NCI-H2196 (cell line): ENCODE measurements at regions not wholly inside any gene's neighbourhood (a gene's known extent, or its start where the extent isn't known, plus 50 kb on each side); places are given as distances from the start of the nearest gene placed in this dataset.

ENCODE experiments used
- DNase-seq: peaks from one replicate; lab custom pipeline; 2025; ENCODE audit not compliant: unreplicated experiment; lab: John Stamatoyannopoulos, UW

DNA sequence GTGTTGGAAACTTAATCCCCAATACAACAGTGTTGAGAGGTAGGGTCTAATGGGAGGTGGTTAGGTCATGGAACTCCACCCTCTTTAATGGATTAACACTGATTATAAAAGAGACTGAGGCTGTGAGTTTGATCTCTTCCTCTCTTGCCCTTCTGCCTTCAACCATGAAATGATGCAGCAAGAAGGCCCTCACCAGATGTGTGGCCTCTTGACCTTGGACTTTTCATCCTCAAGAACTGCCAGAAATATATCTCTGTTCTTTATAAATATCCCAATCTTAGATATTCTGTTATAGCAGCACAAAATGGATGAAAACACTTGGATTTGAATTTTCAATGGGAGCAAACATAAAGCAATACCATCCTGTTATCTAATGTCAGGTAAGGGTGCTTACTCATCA, 67.6 kb downstream of the NMUR2 start:
- no peak for DNase-seq

GRCh38 chr5:152335461-152335860, 69.6 kb downstream of the NMUR2 start:
- DNase-seq, result no peak

- DNase-seq, result peak; percentile 19
These were observed 72.2 kb downstream of the NMUR2 start for GRCh38 chr5:152332716-152333460.

- no peak for DNase-seq
These were observed 73.4 kb downstream of the NMUR2 start for GRCh38 chr5:152331718-152332117.

GRCh38 chr5:152331006-152331405, 74.1 kb downstream of the NMUR2 start:
- no peak for DNase-seq

- no peak for DNase-seq
These were observed 75.3 kb downstream of the NMUR2 start for GRCh38 chr5:152329761-152330283.

DNA sequence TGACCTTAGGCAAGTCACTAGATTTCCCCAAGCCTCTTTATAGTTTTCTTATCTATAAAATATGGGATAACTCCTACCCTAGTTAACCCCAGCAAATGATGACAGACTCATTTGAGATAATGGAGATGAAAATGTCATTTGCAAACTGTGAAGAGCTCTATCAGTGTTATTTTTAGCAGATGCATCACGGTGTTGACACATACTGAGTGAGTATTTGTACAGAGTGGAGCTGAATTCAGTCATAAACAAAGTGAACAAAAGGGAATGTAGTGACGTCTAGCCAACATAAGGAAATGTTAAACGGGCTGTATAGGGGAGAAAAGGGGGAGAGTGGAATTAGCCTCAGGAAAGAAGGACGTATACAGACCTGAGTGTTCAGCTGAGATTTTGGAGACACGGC, 75.9 kb downstream of the NMUR2 start:
- peak; percentile 6 for DNase-seq

GRCh38 chr5:152315942-152316341, 89.1 kb downstream of the NMUR2 start:
- no peak for DNase-seq

DNA sequence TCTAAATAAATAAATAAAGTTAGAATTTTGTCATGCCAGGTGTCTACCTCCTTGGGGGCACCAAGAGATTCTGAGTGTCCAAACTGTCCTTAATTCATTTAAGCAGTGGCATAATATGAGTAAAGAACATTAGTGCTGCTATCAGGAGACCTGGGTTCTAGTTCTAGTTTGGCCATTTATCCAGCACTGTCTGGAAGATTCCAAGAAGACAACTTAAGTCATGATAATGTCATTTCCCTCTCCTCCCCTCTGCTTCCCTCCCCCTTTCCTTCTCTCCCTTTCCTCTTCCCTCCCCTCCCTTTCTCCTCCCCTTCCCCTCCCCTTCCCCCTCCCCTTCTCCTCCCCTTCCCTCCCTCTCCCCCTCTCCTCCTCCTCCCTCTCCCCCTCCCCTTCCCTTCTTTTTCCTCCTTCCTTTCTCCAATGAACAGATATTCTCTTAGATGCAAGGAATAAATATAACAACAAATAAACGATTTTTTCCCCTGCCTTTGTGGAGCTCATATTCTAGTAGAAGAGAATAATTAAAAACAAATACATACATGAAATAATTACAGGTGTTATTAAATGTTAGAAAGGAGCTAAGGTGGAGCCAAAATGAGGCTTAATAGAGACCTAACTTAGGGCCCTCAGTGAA, 90.8 kb downstream of the NMUR2 start:
- DNase-seq, result no peak

- DNase-seq, result no peak
These were observed 95.1 kb downstream of the NMUR2 start for GRCh38 chr5:152309926-152310450.

DNA sequence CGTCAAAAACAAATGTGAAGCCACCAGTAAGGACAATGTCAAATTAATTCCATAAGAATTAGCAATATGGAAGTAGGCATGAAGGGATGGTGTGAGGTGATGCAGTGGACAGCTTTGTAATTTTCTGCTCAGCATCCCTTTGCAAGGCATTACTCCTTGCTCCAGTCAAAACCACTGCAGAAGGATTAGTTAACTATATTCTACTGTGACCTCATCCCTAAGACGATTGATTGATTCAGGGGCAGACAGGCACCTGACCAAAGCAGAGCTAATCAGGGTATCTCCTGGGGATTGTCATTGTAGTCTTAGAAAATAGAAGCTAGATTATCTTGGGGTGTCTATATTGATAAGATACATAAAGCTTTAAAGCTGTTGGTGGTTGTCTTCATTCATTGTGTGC, 98.7 kb downstream of the NMUR2 start:
- DNase-seq, result no peak

DNA sequence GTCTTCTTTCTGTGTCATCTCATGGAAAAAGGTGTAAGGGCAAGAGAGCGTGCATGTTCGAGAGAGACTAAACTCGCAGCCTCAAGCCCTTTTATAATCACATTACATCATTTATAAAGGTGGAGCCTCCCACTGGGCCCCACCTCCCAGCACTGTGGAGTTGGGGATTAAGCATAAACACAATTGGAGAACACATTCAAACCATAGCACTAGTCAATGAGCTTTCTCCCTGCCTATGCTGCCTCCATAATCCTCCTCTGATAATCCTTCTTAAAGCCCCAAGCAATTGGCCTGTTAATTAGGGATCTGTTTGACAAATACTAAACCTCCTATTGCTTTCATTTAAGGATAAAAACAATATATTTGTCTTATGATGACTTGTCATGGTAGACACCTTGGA, 99.6 kb downstream of the NMUR2 start:
- DNase-seq, result no peak

DNA sequence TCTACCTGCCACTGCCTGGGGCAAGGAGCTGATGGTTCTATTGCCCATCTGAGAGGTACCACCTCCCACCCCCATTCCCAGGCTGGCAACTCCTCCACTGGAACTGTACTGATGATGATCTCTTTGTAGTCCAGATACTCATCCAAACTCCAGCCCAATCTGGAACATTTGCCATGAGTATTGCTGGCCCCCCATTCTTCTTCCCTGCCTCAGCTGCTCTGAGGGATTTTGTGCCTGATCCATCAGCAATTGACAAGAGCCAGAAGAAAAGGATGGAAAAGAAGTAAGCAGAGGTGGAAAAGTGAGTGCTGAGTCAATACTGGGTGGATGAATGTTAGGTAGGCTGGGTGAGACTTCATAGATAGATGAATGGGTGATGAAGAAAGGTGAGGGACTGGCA, 101.2 kb downstream of the NMUR2 start:
- DNase-seq, result no peak

- no peak for DNase-seq
These were observed 107.2 kb downstream of the NMUR2 start for GRCh38 chr5:152297866-152298265.

DNA sequence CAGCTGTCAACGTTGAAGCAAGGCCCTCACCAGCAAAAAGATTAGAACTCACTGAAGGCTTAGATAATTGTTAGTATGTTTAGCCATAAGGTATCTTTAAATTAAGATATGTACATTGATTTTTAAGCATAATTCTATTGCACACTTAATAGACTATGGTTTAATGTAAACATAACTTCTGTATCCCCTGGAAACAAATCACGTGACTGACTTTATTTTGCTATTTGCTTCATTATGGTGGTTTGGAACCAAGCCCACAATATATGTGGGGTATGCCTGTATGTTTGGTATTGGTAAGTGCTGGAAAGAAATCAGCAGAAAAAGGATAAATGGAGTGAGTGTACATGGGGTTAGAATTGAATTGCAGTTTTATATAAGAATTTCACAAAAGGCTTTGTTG, 111.9 kb downstream of the NMUR2 start:
- no peak for DNase-seq

DNA sequence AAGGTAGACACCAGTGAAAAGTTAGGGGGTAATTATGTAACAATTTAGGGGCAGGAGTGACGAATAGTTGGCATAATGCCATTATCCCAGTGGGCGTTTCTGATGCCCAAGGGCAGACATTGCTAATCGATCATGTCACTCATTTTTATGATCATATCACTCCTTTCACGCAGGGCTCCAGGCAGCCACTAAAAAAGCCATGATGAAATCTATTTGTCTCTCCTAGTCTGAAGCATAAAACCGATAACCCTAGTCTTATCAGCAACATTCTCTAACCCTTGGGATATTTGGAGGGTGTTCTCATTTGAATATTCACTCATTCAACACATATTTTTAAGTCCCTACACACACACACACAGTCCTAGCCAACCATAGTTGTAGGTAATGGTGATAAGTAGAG, 114.9 kb downstream of the NMUR2 start:
- no peak for DNase-seq

- no peak for DNase-seq
These were observed 116.0 kb downstream of the NMUR2 start for GRCh38 chr5:152288917-152289595.

GRCh38 chr5:152288499-152288898, 116.6 kb downstream of the NMUR2 start:
- DNase-seq, result no peak

DNA sequence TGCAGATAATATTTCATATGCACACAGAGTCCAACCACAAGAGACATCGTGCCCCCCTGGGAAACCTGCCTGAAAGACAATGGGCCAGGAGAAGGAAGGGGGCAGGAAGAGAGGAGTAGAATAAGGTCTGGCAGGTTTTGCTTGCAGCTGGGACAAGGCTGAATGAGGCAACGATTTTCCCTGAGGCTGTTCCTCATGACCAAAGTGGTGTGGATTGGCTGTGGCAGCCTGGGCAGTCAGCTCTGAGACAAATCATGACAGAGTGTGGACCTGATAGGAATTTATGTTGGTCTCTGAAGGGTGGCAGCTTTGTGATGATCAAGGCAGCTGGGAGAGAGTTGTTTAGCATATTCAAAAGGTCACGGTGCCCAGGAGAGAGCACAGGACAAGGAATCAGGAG, 119.3 kb downstream of the NMUR2 start:
- no peak for DNase-seq

GRCh38 chr5:152282331-152282730, 122.7 kb downstream of the NMUR2 start:
- no peak for DNase-seq

DNA sequence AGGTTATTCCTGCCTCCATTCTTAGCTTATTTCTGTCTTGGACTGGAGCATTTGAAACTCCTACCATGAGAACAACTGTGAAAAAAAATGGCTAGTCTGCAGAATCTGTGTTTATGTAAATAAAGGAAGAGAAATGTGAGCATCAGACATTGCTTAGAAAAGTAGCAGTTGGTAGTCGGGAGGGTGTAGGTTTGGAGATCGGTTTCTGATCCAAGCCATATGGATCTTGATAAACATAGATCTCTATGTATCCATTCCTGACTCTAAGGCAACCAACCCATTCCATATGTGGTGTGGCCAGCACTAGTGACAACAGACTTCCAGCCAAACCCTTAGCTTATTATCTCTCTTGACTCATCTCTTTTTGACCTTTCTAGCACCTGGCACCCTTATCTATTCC, 127.1 kb downstream of the NMUR2 start:
- DNase-seq, result no peak

DNA sequence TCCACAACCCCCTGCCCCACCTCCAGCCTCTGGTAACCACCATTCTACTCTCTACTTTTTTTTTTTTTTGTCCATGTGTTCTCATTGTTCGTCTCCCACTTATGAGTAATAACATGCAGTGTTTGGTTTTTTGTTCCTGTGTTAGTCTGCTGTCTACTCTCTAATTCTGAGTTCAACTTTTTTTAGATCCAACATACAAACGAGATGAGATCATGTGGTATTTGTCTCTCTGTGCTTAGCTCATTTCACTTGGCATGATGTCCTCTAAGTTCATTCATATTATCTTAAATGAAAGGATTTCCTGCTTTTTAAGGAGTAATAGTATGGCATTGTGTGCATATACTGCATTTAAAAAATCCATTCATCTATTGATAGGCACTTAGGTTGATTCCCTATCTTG, 130.9 kb downstream of the NMUR2 start:
- no peak for DNase-seq
